ENCODE measurements at regions not wholly inside any gene's neighbourhood (a gene's known extent, or its start where the extent isn't known, plus 50 kb on each side); places are given as distances from the start of the nearest gene placed in this dataset.

DNA sequence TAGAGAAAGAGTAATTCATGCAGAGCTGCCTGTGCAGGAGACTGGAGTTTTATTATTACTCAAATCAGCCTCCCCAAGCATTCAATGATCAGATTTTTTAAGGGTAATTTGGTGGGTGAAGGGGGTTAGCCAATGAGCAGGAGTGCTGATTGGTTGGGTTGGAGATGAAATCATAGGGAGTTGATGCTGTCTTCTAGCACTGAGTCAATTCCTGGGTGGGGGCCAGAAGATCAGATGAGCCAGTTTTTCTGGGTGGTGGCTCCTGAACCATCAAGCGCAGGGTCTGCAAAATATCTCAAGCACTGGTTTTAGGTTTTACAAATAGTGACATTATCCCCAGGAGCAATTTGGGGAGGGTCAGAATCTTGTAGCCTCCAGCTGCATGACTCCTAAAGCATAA lies 312.8 kb upstream of the THSD7B start:
- no peak for DNase-seq (ENCODE audit: low read depth)

DNA sequence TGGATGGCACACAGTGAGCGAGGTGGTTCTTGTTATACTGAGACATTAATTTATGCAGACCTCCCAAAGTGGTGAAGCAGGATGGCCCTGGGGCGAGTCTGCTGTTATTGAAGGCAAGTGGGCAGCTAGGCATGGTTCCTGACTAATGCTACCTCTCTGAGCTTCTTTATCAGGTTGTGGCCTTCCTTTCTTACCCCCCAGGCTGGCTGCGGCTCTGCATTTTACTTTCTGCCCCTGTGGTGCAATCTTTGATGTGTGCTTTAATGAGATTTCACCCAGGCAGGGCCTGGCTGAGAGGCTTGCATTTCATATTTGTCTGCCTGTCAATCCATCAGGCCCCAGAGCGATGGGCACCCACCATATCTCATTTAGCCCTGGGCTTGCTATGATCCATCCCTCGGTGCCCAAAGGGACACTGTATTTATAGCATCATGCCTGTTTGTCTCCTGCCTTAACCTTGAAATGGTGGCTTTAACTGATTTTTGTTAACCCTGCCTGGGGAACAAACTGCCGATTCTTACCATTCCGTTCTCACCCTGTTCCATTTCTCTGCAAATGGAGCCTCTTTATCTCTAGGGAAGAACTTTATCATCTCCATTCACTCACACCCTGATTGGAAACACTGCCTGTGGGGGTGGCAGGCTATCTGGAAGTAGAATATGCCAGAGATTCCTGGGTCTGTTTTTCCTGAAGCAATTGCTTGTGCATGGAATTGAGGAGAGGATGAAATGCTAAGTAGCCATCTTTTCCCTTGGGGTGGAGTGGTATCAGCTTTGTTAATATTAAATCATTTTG lies 316.2 kb upstream of the THSD7B start:
- DNase-seq (ENCODE audit: low read depth) = no peak

DNA sequence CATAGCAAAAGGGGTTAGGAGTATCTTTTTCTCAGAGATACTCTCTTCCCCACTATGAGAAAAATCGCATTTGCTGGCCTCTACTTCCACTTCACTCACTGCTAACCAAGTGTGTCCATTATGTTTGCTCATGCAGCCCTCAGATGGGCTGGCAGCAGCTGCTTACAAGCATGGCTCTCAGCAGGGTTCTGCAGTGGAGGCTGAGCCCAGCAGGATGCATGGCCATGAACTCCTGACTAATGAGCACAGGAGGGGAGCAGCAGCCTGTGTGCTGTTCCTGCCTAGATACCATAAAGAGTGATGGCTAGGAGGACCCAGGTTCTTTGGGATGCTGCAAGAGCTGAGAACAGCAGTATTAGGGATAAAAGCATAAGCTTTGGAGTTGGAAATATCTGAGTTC lies 316.9 kb upstream of the THSD7B start:
- no peak for DNase-seq (ENCODE audit: low read depth)

DNA sequence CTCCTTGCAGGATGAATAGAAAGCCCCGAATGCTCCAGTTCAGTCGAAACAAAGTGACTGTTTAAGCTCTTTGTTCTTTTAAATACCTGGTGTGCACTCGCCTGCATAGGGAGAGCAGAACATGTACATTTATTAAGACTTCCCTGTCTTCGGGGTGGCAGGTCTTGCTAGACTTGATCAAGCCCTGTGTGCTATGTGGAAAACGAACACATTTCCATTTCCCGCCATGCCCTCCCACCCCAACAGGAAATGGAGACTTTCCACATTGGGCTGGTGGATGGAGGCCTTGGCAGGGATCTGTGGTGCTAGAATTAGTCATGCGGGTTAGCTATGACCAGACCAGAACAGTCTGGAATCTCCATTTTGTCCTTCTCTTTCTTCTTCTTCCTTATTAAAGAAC lies 321.0 kb upstream of the THSD7B start:
- no peak for DNase-seq (ENCODE audit: low read depth)

DNA sequence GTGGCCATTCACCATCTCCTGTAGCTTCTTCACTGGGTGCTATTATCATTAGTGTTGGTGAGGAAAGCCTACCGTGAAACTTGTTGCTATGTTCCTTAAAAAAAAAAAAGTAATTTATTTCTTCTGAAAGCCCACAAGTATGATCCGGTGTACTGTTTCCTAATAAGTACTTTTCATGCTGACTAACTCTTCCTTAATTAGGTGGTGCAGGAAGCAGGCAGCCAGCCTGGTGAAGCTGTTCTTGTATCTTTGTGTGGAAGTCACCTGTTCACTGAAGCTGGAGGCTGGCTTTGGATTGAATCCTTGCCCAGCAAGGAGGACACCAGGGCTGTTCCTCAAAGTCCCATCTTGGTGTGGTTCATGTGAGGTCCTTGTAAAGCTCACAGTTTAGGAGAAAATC lies 321.7 kb upstream of the THSD7B start:
- DNase-seq (ENCODE audit: low read depth) = no peak

DNA sequence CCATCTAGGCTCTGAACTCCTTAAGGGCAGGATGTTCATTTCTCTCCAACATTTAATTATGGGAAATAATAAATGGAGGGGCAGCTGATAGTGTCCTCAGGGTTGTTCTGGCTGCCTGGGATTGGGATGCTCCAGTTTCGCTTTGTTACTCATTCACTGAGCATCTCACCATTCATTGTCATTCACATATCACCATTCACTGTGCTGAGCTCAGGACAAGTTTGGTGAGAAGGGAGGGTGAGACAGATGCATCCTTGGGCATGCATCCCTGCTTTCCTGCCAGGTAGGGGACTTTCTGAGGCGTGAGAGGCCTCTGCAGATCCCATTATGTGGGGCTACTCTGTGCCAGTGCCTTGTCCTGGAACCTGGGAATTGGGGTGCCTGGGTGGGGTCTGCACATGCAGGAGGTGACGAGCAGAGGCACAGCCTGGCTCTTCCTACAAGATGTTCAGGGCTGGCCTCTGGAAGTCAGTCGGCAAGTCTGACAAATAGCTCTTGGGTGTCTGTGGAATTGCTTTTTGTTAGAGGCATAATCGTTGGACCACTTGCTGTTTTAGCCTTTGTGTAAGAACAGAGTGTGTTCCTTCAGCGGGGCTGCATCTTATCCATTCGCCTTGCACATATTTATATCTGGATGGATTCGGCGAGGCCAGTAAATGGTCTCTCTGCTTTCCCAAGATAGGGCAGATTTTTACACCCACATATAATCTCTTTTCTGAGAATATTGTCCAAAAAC lies 323.2 kb upstream of the THSD7B start:
- no peak for DNase-seq (ENCODE audit: low read depth)

DNA sequence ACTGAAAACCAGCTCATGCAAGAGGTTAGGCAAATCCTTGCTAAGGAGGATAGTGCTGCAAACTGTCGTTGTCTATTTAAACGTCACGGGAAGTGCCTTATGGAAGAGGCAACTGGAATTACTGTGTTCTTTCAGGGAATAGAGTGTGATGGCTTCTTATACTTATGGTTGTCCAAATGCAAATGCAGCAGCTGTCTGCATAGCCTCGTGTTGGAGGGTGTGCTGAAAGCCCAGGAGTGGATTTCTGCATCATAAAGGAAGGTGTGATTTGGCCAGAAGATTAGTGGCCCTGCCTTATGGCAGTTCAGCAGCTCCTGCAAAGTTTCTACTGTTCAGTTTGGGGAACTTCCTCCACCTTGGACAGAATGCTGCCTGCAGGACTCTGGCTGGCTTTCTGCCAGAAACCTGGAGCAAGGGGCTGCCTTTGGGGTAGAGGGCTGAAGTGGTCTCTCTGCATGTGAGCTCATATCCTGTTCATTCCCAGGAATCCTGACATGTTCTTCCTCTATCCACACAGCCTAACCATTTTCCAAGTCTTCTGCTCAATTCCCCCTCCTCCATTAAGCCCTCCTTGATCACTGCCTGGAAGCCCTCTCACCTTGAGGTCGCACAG lies 321.2 kb upstream of the CXCR4 start:
- DNase-seq (ENCODE audit: low read depth) = no peak

DNA sequence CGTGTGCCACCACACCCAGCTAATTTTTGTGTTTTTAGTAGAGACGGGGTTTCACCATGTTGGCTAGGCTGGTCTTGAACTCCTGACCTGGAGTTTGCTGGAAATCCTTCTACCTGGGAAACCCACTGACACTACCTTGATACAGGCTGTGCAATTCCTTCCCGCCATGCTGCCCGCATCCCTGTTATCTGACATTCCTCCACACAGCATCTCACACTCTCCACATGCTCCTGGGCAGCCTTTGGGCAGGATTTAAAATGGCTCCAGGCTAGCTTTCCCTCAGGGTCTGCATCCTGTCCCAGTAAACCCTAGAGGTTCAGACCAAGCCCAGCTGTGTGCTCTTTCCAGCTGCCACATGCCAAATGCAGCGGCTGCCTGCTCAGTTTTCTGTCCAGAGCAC lies 319.5 kb upstream of the CXCR4 start:
- no peak for DNase-seq (ENCODE audit: low read depth)

DNA sequence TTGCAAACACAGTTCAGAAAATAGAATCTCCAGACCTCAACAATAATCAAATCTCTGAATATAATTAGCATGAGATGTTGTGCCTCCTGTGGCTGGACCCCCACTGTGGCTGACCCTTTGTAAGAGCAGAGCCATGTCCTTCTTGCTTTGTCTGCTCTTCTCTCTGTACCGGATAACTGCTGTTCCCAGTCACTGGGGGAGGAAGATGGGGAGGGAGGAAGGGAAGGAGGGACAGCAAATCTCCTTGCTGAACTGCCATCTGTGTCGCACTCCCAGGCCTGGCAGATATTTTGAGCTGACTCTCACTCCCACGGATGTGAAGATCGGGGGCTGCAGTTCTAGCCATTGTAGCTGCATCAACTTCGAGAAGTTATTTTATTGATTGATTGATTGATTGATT lies 319.0 kb upstream of the CXCR4 start:
- DNase-seq (ENCODE audit: low read depth) = no peak

DNA sequence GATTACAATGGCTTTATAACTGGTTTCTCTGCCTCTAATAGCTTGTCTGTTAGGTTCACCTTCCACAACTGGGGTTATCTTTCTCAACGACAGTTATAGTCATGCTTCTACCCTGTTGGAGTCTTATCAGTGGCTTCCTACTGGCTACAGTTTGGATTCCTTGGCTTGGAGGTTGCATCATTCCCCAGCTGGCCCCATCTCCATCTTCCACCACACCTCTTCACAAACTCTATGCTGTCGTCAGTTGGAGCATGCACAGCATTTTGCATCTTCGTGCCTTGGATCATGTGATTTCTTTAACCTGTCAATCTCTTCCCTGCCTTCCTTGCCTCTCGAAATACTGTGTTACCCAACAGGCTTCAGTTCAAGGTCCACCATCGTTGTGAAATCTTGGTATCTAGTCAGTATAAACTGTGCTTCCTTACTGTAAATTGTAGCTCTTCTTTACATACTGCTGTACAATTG lies 316.3 kb upstream of the CXCR4 start:
- no peak for DNase-seq (ENCODE audit: low read depth)

DNA sequence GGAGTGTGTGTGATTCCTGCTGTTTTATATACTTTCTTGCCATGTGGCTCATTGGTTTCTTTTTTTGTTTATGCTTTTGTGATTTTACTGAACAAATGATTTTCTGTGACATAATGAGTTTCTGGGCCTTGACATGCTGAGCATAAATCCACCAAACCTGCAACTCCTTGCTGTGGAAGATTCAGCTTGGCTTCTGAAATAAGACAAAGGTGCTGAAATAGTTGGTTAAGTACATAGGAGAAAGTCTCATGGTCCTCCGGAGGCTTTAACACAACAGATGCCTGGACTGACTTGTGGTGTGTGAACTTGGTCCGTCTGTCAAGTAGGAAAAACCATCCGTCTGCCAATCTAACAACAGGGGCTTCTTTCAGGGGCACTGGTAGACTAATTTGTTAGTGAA lies 315.3 kb upstream of the CXCR4 start:
- DNase-seq (ENCODE audit: low read depth) = no peak

DNA sequence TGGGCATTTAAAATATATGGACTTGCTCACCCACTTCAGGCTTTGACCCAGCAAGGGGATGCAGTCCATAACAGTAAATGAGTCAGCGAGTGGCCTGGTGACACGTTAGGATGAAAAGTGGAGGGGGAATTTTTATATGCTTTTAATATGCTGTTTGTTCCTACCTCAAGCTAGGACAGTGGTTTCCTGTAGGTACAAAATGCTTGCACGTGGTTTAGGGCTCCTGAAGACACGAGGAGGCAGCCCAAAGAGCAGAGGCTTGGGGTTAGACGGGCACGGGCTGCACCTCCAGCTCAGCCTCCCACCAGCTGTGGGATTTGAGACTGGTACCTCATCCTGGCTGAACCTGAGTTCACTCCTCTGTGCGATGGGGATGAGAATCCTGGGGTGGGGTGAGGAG lies 306.2 kb upstream of the CXCR4 start:
- peak; percentile 11 for DNase-seq (ENCODE audit: low read depth)

DNA sequence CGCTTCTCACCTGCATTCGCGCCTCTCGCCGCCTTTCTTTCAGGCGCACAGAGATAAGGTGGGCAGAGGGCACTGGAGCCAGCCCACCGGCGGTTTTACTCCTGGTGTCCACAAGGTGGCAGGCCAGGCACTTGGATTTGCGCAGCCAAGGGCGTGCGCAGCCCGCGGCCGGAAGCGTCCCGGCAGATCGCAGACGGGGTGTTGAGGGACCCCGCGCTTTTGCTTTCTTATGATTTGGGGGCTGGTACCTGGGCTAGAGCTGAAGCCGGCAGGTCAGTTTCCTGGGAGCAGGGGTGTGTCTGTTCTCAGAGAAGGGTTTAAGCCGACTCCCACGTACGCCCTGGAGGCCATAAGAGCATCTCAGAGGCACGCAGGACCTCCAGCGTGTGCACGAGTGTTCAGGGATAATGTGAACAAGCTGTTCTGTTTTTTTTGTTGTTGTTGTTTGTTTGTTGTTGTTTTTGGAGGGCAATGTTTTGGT lies 305.6 kb upstream of the CXCR4 start:
- DNase-seq (ENCODE audit: low read depth) = peak; percentile 72

DNA sequence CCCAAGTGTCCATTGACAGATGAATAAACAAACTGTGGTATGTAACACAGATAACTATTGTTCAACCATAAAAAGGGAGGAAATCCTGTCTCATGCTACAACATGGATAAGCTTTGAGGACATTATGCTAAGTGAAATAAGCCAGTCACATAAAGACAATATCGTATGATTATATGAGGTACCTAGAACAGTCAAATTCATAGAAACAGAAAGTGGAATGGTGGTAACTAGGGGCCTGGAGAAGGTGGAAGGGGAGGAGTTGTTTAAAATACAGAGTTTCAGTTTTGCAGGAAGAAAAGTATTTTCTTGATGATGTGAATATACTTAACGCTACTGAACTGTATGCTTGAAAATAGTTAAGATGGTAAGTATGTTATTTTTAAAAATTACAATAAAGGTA lies 304.6 kb upstream of the CXCR4 start:
- no peak for DNase-seq (ENCODE audit: low read depth)

DNA sequence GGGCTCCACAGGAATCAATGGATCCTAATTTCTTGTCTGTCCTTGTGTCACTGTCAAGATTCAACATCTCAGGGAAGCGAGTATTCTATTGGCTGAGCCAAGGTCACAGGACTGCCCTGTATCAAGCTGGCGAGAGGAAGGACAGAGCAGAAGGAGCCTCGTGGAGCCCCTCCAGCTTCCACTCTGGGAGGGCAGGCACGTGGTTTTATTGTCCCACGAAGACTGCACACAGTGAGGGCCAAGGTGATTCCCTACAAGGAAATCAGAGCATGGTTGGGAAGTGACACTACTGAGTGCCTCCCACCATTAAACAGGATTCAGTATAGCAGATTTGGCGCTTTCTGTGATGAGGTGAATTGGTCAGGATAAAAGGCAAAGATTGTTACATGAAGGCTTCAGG lies 302.4 kb upstream of the CXCR4 start:
- no peak for DNase-seq (ENCODE audit: low read depth)

DNA sequence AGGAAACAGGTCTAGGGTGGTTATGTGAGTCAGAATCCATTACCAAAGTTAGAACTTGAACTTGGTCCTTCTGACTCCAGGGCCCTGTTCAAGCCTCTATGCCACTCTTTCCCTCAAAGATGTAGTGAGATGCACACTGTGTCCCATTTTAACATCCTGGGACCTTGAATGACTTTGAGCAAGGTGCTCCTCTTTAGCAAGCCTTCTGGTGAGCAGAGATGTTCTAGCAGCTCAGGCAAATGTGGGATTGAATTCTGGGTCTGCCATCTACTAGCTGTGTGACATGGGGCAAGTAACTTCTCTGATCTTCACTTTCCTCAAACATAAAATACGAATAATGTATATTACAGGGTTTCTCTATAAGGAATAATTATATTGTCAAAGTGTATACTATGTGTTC lies 294.0 kb upstream of the CXCR4 start:
- DNase-seq (ENCODE audit: low read depth) = no peak

DNA sequence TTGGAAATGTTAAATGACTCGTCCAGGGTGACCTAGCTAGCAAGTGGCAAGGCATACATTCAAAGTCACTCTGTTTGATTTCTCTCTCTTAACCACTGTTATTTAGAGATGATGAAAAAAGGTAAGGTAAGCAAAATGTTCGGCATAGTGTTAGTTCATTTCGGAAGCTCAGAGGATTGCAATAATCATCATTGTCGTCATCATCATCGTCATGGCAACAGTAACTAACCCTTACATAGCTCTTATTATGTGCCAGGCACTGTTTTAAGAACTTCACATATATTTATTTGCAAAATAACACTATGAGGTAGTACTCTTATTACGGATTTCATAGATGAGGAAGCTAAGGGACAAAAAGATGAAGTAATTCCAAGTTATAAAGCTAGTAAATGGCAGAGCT lies 292.7 kb upstream of the CXCR4 start:
- no peak for DNase-seq (ENCODE audit: low read depth)

DNA sequence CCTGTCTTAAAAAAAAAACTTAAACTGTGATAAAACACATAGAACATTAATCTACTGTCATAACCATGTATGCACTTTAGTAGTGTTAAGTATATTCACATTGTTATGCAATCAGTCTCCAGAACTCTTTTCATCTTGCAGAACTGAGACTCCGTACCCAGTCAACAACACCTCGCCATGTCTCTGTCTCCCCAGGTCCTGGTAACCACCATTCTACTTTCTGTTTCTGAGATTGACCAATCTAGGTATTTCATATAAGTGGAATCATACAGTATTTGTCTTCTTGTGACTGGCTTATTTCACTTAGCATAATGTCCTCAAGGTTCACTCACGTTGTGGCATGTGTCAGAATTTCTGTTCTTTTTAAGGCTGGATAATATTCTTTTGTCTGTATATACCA lies 290.8 kb upstream of the CXCR4 start:
- no peak for DNase-seq (ENCODE audit: low read depth)

DNA sequence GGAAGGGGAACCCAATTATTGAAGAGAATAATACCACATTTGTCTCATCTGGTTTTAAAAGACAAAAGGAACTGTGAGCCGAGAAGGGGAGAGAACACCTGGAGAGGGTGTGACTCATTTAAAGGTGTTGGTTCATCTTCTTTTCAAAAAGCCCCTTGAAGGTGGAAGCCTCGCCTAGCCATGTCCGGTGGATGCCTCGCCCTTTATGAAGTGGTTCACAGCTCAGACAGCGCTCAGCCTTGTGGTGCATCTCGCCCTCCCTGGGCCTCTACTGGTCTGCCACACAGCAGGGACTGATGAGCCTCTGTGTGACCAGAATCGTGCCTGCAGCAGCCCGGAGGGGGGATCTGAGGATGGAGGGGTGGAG lies 290.0 kb upstream of the CXCR4 start:
- DNase-seq (ENCODE audit: low read depth) = peak; percentile 5

DNA sequence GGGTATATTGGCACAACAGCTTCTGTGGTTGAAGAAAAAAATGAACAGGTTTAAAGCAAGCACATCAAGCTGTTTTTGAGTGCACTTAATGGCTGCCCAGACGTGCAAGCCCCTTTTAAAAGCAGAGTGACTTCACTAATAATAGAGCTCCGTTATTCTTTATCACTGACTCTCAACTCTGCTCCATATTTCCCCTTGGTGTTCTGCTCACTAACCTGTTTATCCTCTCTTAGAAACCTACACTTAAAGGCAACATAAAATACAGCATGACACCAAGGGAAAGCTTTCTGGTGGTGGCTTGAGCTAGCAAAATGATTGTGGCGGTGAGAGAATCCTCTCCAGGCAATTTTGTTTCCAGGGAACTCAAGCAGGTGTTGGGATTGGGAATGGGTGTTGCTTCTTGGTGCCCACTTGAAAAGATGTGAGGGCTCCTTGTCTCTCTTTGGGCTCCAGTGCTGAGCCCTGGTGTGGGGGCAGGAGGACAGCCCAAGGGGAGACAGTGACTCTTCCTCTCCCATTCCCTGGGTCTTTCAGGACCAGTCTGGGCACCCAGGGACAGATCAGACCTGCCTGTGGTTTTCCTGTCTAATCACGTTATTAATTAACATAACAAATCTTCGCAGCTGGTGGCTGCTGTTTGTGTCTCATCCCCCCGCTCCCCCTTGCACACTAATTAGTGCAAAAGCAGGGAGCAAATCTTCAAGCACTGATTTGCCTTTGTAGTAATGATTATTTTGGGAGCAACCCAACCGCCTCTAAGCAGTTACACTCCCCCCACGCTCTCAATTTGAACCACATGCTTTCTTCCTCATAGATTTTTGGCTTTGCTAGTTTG lies 289.4 kb upstream of the CXCR4 start:
- no peak for DNase-seq (ENCODE audit: low read depth)

DNA sequence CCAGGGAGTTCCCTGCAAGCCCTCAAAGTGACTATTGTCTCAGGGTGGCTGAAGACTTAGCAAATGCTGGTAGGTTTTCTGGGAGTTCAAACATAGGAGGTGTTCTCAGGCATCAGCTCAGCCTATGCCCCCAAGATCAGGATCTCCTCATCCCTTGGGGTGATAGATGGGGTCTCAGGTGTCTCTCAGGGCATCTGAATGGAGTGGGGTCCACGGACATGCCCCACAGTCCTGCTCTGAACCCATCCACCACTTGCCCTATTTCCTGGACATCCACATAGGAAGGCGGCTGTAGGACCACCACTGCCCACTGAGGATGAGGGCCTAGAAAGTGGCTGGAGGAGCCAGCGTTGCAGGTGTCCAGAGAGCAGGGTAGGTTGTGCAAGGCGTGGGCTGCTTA lies 287.0 kb upstream of the CXCR4 start:
- DNase-seq (ENCODE audit: low read depth) = no peak

DNA sequence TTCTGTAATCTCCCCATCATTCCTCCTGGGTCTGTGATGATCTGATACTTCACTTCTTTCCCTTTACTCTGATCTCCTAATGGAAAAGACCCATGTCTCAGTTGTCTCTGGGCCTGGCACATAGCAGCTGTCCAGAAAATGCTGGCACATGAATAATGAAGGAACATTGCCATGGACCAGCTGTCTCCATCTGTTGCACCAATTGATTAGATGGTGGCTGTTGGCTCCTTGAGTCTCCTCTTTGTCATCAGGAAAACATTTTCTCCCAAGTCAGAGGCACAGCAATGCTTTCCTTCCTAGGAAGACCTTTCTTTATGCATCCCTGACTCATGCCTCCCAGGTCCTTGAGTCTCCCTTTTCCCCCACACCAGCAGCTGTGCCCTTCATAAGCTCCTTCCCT lies 286.2 kb upstream of the CXCR4 start:
- no peak for DNase-seq (ENCODE audit: low read depth)
